GM12878 (cell line): ENCODE measurements at regions not wholly inside any gene's neighbourhood (a gene's known extent, or its start where the extent isn't known, plus 50 kb on each side); places are given as distances from the start of the nearest gene placed in this dataset.

Source experiments
- ATAC-seq: fragments of 200-7000 bp; cut with Tn5 transposase; 3 replicates; pipeline ENCODE4 v1.9.1; 2020; ENCODE audit warnings: mild to moderate bottlenecking, moderate library complexity
- BruUV-seq: library from RNA; stranded (reverse); fragments of 400-500 nt; replicated peaks from 2 replicates; lab custom pipeline; 2021; lab: Mats Ljungman, UMichigan
- CTCF ChIA-PET: fragments of 300-600 bp; sonication (Branson Sonifier 250); formaldehyde crosslinking; extraction: SDS; loops from one replicate; lab custom pipeline; 2021; ENCODE audit warnings: inconsistent platforms; lab: Yijun Ruan, JAX
- POLR2A ChIA-PET: fragments of 350-600 bp; formaldehyde crosslinking; extraction: SDS; loops from one replicate; lab custom pipeline; 2021; ENCODE audit warnings: inconsistent platforms; lab: Charles Lee
- RAD21 ChIA-PET: fragments of 300-600 bp; sonication (Branson Sonifier 250); formaldehyde crosslinking; loops from one replicate; lab custom pipeline; 2023; ENCODE audit warnings: antibody characterized with exemption; ENCODE audit not compliant: unreplicated experiment; lab: Charles Lee
- SMC1A ChIA-PET: fragments of 300-600 bp; sonication (Branson Sonifier 250); formaldehyde crosslinking; loops from one replicate; lab custom pipeline; 2023; ENCODE audit not compliant: unreplicated experiment, uncharacterized antibody; lab: Charles Lee
- DNase-seq: peaks from one replicate; pipeline ENCODE4 v3.0.0-alpha.2; 2011; ENCODE audit warnings: low read depth, low spot score
- FAIRE-seq: peaks from 3 replicates; lab custom pipeline; 2011; peaks lifted over from hg19 to GRCh38; lab: Jason Lieb, UNC
- H2AFZ ChIP-seq: 2 replicates; pipeline ENCODE4 v1.6.0; 2011; ENCODE audit warnings: low read depth, low read length, control low read depth; ENCODE audit not compliant: control insufficient read depth
- H3K27ac ChIP-seq: 2 replicates; pipeline ENCODE4 v1.5.1; 2011; ENCODE audit warnings: control low read depth; ENCODE audit not compliant: control insufficient read depth, insufficient read depth
- H3K27me3 ChIP-seq, 2 experiments: replicated peaks in 1 of 2; 2 replicates each; pipeline versions ENCODE4 v1.6.0 to v1.6.1; 2011; ENCODE audit warnings: low read length in 1 of 2; ENCODE audit not compliant: control insufficient read depth in 2 of 2, insufficient read depth in 2 of 2
- H3K36me3 ChIP-seq, 2 experiments: 2 replicates each; pipeline ENCODE4 v1.5.1; 2011; ENCODE audit warnings: low read length in 1 of 2; ENCODE audit not compliant: control insufficient read depth in 2 of 2, insufficient read depth in 2 of 2
- H3K4me1 ChIP-seq: 2 replicates; pipeline ENCODE4 v1.6.1; 2011; ENCODE audit warnings: mild to moderate bottlenecking, low read length, moderate library complexity, mixed read lengths; ENCODE audit not compliant: control insufficient read depth, insufficient read depth
- H3K4me2 ChIP-seq: 2 replicates; pipeline ENCODE4 v1.6.0; 2011; ENCODE audit warnings: control low read depth; ENCODE audit not compliant: control insufficient read depth, insufficient read depth
- H3K4me3 ChIP-seq: fragments of 200-600 bp; sonication (generic); 2 replicates; pipeline ENCODE4 v1.5.1; 2016
- H3K79me2 ChIP-seq: 2 replicates; pipeline ENCODE4 v1.6.0; 2011; ENCODE audit warnings: low read length; ENCODE audit not compliant: control insufficient read depth, insufficient read depth
- H3K9ac ChIP-seq: 2 replicates; pipeline ENCODE4 v1.8.0; 2011; ENCODE audit warnings: low read length, control low read depth, mixed read lengths; ENCODE audit not compliant: control insufficient read depth, insufficient read depth
- H3K9me3 ChIP-seq: replicated peaks from 3 replicates; pipeline ENCODE4 v1.5.1; 2011; ENCODE audit warnings: mild to moderate bottlenecking, low read length; ENCODE audit not compliant: control insufficient read depth, insufficient read depth
- H4K20me1 ChIP-seq: 2 replicates; pipeline ENCODE4 v1.6.0; 2011; ENCODE audit not compliant: control insufficient read depth, insufficient read depth
- ATF7 ChIP-seq: fragments of 450-650 bp; IDR thresholded peaks from 2 replicates; pipeline ENCODE4 v1.6.1; 2016; ENCODE audit warnings: low read depth, mild to moderate bottlenecking
- BCL11A ChIP-seq: IDR thresholded peaks from 2 replicates; pipeline ENCODE4 v1.6.1; 2011; ENCODE audit warnings: low read depth, low read length
- BCLAF1 ChIP-seq: fragments of 450-650 bp; IDR thresholded peaks from 2 replicates; pipeline ENCODE4 v1.6.1; 2017; ENCODE audit warnings: antibody characterized with exemption, mild to moderate bottlenecking, moderate library complexity
- BHLHE40 ChIP-seq, 2 experiments: fragments of 450-650 bp in 1 of 2; IDR thresholded peaks; 2 replicates each; pipeline ENCODE4 v1.6.1; 2011 to 2017; ENCODE audit warnings: low read depth in 2 of 2, borderline replicate concordance in 1 of 2, improper control_type of control experiment in 1 of 2, low read length in 1 of 2, mild to moderate bottlenecking in 1 of 2
- CEBPB ChIP-seq, 2 experiments: fragments of 150-350 bp in 1 of 2; IDR thresholded peaks; 2 replicates each; pipeline ENCODE4 v1.6.1; 2012 to 2014; ENCODE audit warnings: low read depth in 2 of 2, low read length in 2 of 2, borderline replicate concordance in 1 of 2, inconsistent platforms in 1 of 2
- MEF2A ChIP-seq: IDR thresholded peaks from 2 replicates; pipeline ENCODE4 v1.6.1; 2011; ENCODE audit warnings: low read depth, mild to moderate bottlenecking, low read length, moderate library complexity; ENCODE audit not compliant: insufficient read depth
- MYC ChIP-seq: IDR thresholded peaks from 2 replicates; pipeline ENCODE4 v1.6.1; 2011; ENCODE audit warnings: mild to moderate bottlenecking, low read length, moderate library complexity, inconsistent platforms; ENCODE audit not compliant: insufficient read depth, insufficient replicate concordance, insufficient read length, severe bottlenecking
- NKRF ChIP-seq: fragments of 450-650 bp; conservative IDR thresholded peaks from 2 replicates; pipeline ENCODE4 v1.6.1; 2017; ENCODE audit warnings: mild to moderate bottlenecking, moderate library complexity
- POLR2AphosphoS2 ChIP-seq: IDR thresholded peaks from 2 replicates; pipeline ENCODE4 v1.6.1; 2011; ENCODE audit warnings: low read depth, mild to moderate bottlenecking, low read length, improper control_type of control experiment, moderate library complexity
- RB1 ChIP-seq: fragments of 450-650 bp; formaldehyde crosslinking; IDR thresholded peaks from 2 replicates; pipeline ENCODE4 v1.6.1; 2017; ENCODE audit warnings: mild to moderate bottlenecking, borderline replicate concordance
- RFX5 ChIP-seq: IDR thresholded peaks from 2 replicates; pipeline ENCODE4 v1.6.1; 2011; ENCODE audit warnings: low read depth, low read length, improper control_type of control experiment
- SMARCA5 ChIP-seq: fragments of 450-650 bp; IDR thresholded peaks from 2 replicates; pipeline ENCODE4 v1.6.1; 2017; ENCODE audit warnings: mild to moderate bottlenecking
- SMC3 ChIP-seq: IDR thresholded peaks from 2 replicates; pipeline ENCODE4 v1.6.1; 2011; ENCODE audit warnings: low read length, improper control_type of control experiment, borderline replicate concordance
- STAT1 ChIP-seq: fragments of 450-650 bp; conservative IDR thresholded peaks from 2 replicates; pipeline ENCODE4 v1.6.1; 2014; ENCODE audit warnings: antibody characterized with exemption, mild to moderate bottlenecking
- STAT3 ChIP-seq: IDR thresholded peaks from 2 replicates; pipeline ENCODE4 v1.6.1; 2011; ENCODE audit warnings: low read depth, low read length, improper control_type of control experiment
- ZBTB33 ChIP-seq: fragments of 450-650 bp; IDR thresholded peaks from 2 replicates; pipeline ENCODE4 v1.6.1; 2017; ENCODE audit warnings: mild to moderate bottlenecking
- whole genome bisulfite sequencing: methylation state at CpG from one replicate; pipeline ENCODE4 v1.1.6; 2016; ENCODE audit warnings: low lambda C conversion rate; ENCODE audit not compliant: insufficient replicate concordance, insufficient coverage; ENCODE audit errors: missing lambda C conversion rate; 5-methylcytosine and 5-hydroxymethylcytosine counted together
- in situ Hi-C: fragments of 300-500 bp; cut with MboI; formaldehyde crosslinking; loops from 9 replicates; pipeline ENCODE4 v1.14.3; 2018; ENCODE audit warnings: mixed read lengths
- intact Hi-C: fragments of 100-400 bp; cut with micrococcal nuclease; formaldehyde crosslinking; loops from one replicate; pipeline ENCODE4 v1.14.2; 2022; ENCODE audit not compliant: unreplicated experiment

- ChIA-PET SMC1A (interaction anchor here (0.6 to 1.1 kb wide), 3 partner anchors 90 to 432 kb away, joined by 3 read pairs; no protein-coding TSS in a partner anchor), POLR2A (interaction anchor here (0.8 kb wide), 1 partner anchor 9 kb away, joined by 4 read pairs; no protein-coding TSS in a partner anchor), CTCF (interaction anchor here (0.6 kb wide), 1 partner anchor 145 kb away, joined by 3 read pairs; no protein-coding TSS in a partner anchor), RAD21 (no interaction called here)
- Histone ChIP-seq H4K20me1 (no peaks in the 10 kb centered on the region), H3K9me3 (no peaks in the 10 kb centered on the region; the same call in 2 of the 3 replicates), H3K27me3 (no peaks in the 10 kb centered on the region), H3K36me3 (no peaks in the 10 kb centered on the region), H3K4me2 (no peak overlapping the region), H2AFZ (no peak overlapping the region), H3K4me3 (no peak overlapping the region), H3K9ac (no peak overlapping the region), H3K79me2 (no peaks in the 10 kb centered on the region), H3K27ac (no peak overlapping the region), H3K4me1 (peaks cover 6% of the 10 kb centered on the region)
- DNase-seq (no peak), ATAC-seq (no peak), FAIRE-seq (no peak)
- intact Hi-C loops (no loop called here), in situ Hi-C loops (no loop called here)
- WGBS: 34% methylated on average over 4 of the region's 4 CpGs
- no TSS peak for BruUV-seq
- TF ChIP-seq MYC (no peak), NKRF (no peak), SMARCA5 (no peak), MEF2A (no peak), ZBTB33 (no peak), RB1 (no peak), STAT3 (no peak), BHLHE40 (IDR thresholded peaks at IDR 0.05; ENCODE audit: borderline replicate concordance in 1 of 2, low read depth in 2 of 2, low read length in 1 of 2) (no peak), POLR2AphosphoS2 (no peak), STAT1 (no peak), CEBPB (IDR thresholded peaks at IDR 0.05; ENCODE audit: borderline replicate concordance in 1 of 2, low read depth in 2 of 2, low read length in 2 of 2) (no peak), RFX5 (no peak), SMC3 (no peak), BCL11A (no peak), ATF7 (no peak), BCLAF1 (no peak)
These were observed 273.3 kb upstream of the ANKRD55 start for GRCh38 chr5:56506211-56506965.
